Astrocyte of the cerebellum (primary cell): ENCODE measurements at regions not wholly inside any gene's neighbourhood (a gene's known extent, or its start where the extent isn't known, plus 50 kb on each side); places are given as distances from the start of the nearest gene placed in this dataset.

Source experiments
- DNase-seq: peaks from one replicate; pipeline ENCODE4 v3.0.0-alpha.2; 2011; ENCODE audit warnings: low read depth
- H3K4me3 ChIP-seq: 2 replicates; pipeline ENCODE4 v1.5.1; 2011; ENCODE audit warnings: mild to moderate bottlenecking, low read depth, low read length, moderate library complexity
- CTCF ChIP-seq: IDR thresholded peaks from 2 replicates; pipeline ENCODE4 v1.5.1; 2012; ENCODE audit warnings: low read length, low read depth, moderate library complexity, mild to moderate bottlenecking; ENCODE audit errors: missing control alignments
- in situ Hi-C: cut with HindIII; loops from 2 replicates; pipeline ENCODE4 v1.10.0; 2017; ENCODE audit warnings: low sequenced_read_pairs

- no peak overlapping the region for H3K4me3 ChIP-seq
- no peak for DNase-seq
- no peak for TF ChIP-seq CTCF
- in situ Hi-C loops = no loop called here
Measured at GRCh38 chr1:5619469-5619868, 372.8 kb downstream of the NPHP4 start.

GRCh38 chr1:5617546-5617945 is 374.7 kb downstream of the NPHP4 start:
- no peak overlapping the region for H3K4me3 ChIP-seq
- in situ Hi-C loops = no loop called here
- DNase-seq = no peak
- TF ChIP-seq CTCF = no peak

DNA sequence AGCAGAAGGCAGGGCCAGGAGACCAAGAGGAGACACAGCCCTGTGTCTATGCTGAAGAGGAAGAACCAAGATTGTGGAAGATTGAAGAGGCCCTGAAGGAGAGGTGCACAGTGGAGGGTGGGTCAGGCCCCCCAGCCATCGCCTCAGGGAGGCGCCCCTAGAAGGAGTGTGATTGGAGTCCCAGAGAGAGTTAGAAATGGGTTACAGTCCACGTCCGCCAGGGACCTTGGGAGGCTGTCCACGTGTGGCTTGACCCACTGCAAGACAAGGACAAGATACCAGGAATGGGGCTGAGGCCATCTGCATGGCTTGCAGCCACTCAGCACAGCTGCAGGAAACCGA is 375.1 kb downstream of the NPHP4 start:
- TF ChIP-seq CTCF = no peak
- no peak for DNase-seq
- H3K4me3 ChIP-seq = no peak overlapping the region
- in situ Hi-C loops = no loop called here

DNA sequence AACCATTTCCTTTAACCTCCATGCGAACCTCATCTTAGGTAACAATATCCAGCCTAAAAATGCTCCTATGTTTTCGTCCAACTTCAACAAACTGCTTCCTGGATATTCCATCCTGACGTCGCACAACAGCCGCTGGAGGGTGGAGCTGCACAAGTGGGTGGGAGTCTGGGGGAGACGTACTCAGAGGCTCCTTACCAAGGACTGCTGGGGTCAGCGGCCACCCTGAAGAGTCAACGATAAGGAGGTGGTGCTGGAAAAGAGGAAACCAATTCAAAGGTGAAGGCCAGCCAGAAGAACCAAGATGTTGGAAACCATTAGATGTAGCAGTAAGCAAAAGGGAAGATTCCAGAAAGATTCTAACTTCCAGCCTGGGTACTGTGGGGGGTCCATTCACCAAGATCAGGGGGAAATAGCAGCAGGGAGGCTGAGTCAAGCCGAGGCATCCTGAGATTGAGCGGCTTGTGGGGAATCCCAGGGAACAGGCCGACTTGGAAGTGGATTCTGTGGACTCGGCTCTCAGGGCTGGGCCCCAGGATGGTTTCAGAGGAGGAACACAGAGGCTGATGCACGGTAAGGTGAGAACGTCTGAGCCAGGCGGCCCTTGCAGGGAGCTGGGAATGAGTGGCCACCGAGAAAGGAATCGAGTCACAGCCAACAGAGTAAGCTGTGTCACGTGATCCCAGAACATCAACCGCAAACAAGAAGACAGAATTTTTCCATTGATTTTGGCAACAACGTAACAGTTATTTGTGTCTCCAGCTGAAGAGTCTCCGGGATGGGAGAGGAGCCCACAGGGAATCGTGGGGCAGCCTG is 375.7 kb downstream of the NPHP4 start:
- no peak for TF ChIP-seq CTCF
- no peak overlapping the region for H3K4me3 ChIP-seq
- in situ Hi-C loops = no loop called here
- DNase-seq = no peak

DNA sequence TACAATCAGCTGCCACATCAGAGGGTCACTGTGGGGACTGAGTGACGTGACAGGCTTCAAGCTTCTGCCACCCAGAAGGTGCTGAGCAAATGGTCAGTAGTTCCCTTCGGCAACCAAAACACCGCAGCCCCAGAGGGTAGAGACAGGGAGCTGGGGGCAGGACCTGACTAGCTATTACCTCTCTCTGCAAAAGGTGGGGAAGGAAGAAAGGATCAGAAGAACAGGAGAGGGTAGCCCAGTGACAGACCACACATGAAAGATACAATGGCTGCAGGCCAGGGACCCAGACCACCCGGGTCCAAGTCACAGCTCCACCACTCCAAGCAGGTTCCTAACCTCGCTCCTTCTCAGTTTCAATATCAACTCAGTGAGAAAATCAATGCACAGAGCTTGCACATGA is 377.1 kb downstream of the NPHP4 start:
- in situ Hi-C loops = no loop called here
- DNase-seq = no peak
- H3K4me3 ChIP-seq = no peak overlapping the region
- TF ChIP-seq CTCF = no peak

DNA sequence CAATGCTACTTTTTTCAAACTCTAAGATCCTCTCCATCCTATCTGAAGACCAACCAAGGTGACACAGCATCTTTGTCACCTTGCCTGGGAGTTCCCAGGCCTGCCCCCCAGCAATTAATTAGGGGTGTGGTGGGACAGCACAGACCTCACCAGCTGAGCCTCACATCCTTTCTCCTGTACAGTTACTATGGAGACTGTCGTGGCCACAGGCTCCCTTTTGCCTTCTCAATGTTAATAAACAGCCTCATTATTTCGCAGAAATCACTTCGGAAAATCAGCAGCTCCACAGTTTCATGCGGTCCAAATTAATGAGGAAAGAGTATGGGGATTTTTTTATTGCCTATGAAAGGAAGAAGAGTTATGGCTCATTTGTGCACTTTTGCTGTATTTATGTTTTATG is 378.3 kb downstream of the NPHP4 start:
- no peak for TF ChIP-seq CTCF
- no peak overlapping the region for H3K4me3 ChIP-seq
- DNase-seq = no peak
- in situ Hi-C loops = no loop called here
